Hepatocyte (in vitro differentiated cells): ENCODE measurements at regions not wholly inside any gene's neighbourhood (a gene's known extent, or its start where the extent isn't known, plus 50 kb on each side); places are given as distances from the start of the nearest gene placed in this dataset.

ENCODE experiments used
- EZH2phosphoT487 ChIP-seq: fragments of 200-600 bp; sonication (generic); IDR thresholded peaks from one replicate; pipeline ENCODE4 v1.6.1; 2018; ENCODE audit warnings: antibody characterized with exemption, mild to moderate bottlenecking, low read depth, moderate library complexity; ENCODE audit not compliant: unreplicated experiment, severe bottlenecking
- TF ChIP-seq, protein P1 (sequence below): fragments of 200-600 bp; sonication (generic); IDR thresholded peaks from 2 replicates; pipeline ENCODE4 v1.5.1; 2016; ENCODE audit warnings: antibody characterized with exemption, mild to moderate bottlenecking; ENCODE audit not compliant: poor library complexity

DNA sequence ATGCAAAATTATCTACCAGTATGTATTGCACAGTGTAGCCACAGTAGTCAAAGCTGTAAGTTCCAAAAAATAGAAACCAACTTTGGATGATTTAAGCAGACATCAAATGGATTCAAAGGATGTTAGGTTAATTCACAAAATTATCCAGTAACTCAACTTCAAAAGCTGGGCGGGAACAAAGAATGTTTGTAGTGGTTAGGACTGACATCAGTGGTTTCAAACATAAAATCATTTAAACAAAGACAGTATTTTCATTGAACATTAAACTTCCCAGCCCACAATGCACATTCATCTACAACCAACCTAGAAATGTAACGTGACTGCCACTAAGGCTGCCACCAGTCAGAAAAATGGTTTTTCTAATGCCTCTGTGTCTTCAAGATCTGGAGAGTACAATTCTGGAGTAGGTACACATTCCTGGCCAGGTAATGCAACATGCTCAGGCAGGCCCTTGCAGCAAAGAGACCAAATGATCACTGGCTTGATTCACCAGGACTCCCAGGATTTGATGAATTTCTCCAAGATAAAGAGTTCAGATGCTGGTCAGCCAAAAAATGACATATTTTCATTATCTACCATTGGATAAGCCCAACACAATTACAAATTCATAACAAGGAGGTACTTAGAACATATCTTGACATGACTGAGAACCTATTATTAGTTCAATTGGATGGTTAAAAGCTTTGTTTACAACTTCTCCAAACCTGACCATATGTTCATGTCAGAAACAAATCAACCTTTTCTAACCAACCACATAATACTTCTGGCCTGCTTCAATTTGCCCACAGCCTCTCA is 189.8 kb upstream of the CNTN4 start:
- TF ChIP-seq, protein P1, sequence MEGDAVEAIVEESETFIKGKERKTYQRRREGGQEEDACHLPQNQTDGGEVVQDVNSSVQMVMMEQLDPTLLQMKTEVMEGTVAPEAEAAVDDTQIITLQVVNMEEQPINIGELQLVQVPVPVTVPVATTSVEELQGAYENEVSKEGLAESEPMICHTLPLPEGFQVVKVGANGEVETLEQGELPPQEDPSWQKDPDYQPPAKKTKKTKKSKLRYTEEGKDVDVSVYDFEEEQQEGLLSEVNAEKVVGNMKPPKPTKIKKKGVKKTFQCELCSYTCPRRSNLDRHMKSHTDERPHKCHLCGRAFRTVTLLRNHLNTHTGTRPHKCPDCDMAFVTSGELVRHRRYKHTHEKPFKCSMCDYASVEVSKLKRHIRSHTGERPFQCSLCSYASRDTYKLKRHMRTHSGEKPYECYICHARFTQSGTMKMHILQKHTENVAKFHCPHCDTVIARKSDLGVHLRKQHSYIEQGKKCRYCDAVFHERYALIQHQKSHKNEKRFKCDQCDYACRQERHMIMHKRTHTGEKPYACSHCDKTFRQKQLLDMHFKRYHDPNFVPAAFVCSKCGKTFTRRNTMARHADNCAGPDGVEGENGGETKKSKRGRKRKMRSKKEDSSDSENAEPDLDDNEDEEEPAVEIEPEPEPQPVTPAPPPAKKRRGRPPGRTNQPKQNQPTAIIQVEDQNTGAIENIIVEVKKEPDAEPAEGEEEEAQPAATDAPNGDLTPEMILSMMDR, result no peak
- TF ChIP-seq EZH2phosphoT487, result no peak
